ENCODE measurements at regions not wholly inside any gene's neighbourhood (a gene's known extent, or its start where the extent isn't known, plus 50 kb on each side); places are given as distances from the start of the nearest gene placed in this dataset.

GRCh38 chr7:119395024-119395423 lies 878.0 kb upstream of the KCND2 start:
- TF ChIP-seq ZNF114 (CRISPR knock-in tag; IDR thresholded peaks at IDR 0.05) = no peak

GRCh38 chr7:119397156-119397555 lies 875.8 kb upstream of the KCND2 start:
- Mint-ChIP-seq H3K27ac (no peak overlapping the region), H3K9me3 (no peaks in the 10 kb centered on the region), H3K36me3 (ENCODE audit: low read depth) (no peaks in the 10 kb centered on the region), H3K4me3 (no peak overlapping the region), H3K4me1 (no peaks in the 10 kb centered on the region), H3K27me3 (ENCODE audit: insufficient read depth, low read depth, poor library complexity) (no peaks in the 10 kb centered on the region)
- Histone ChIP-seq H3K4me1 (ENCODE audit: insufficient read depth) (no peaks in the 10 kb centered on the region), H3K27me3 (ENCODE audit: insufficient read depth) (no peaks in the 10 kb centered on the region), H3K36me3 (ENCODE audit: insufficient read depth) (no peaks in the 10 kb centered on the region), H3F3A (replicated peaks; ENCODE audit: low read depth) (no peaks in the 10 kb centered on the region), H3K4me2 (no peak overlapping the region), H2AFZ (no peak overlapping the region), H4K20me1 (replicated peaks; ENCODE audit: insufficient read depth) (no peaks in the 10 kb centered on the region), H3K4me3 (no peak overlapping the region), H3K9me2 (ENCODE audit: insufficient read depth) (no peaks in the 10 kb centered on the region), H3K79me2 (replicated peaks; ENCODE audit: insufficient read depth) (no peaks in the 10 kb centered on the region), H3K27ac (ENCODE audit: low read depth) (no peak overlapping the region)
- no peak for DNase-seq (ENCODE audit: low spot score)
- no peak for ATAC-seq
- no peak for TF ChIP-seq POLR2AphosphoS5 (IDR thresholded peaks at IDR 0.05; ENCODE audit: low read depth)
- no peak for TF ChIP-seq EZH2phosphoT487 (IDR thresholded peaks at IDR 0.05; ENCODE audit: unreplicated experiment)
- no peak for TF ChIP-seq ETS1 (IDR thresholded peaks at IDR 0.05)
- no peak for TF ChIP-seq CREB1 (CRISPR knock-in tag; IDR thresholded peaks at IDR 0.05; ENCODE audit: low read depth)
- no peak for TF ChIP-seq STAT1 (IDR thresholded peaks at IDR 0.05; ENCODE audit: unreplicated experiment)
- TF ChIP-seq EZH2 (IDR thresholded peaks at IDR 0.05; ENCODE audit: low read depth, unreplicated experiment) = no peak
- no peak for TF ChIP-seq ZNF331 (CRISPR knock-in tag; IDR thresholded peaks at IDR 0.05; ENCODE audit: low read depth)
- TF ChIP-seq ZNF462 (CRISPR knock-in tag; IDR thresholded peaks at IDR 0.05) = no peak
- TF ChIP-seq ZNF114 (CRISPR knock-in tag; IDR thresholded peaks at IDR 0.05) = no peak
- TF ChIP-seq JUNB (IDR thresholded peaks at IDR 0.05; ENCODE audit: unreplicated experiment) = no peak
- TF ChIP-seq REST (IDR thresholded peaks at IDR 0.05; ENCODE audit: unreplicated experiment) = no peak
- TF ChIP-seq NANOG (IDR thresholded peaks at IDR 0.05; ENCODE audit: borderline replicate concordance) = no peak

More at GRCh38 chr7:119395024-119395423, 878.0 kb upstream of the KCND2 start:
- H3K36me3 Mint-ChIP-seq (ENCODE audit: low read depth) = no peaks in the 10 kb centered on the region
- Histone ChIP-seq H3K27me3 (ENCODE audit: insufficient read depth) (no peaks in the 10 kb centered on the region), H3K79me2 (replicated peaks; ENCODE audit: insufficient read depth) (no peaks in the 10 kb centered on the region), H3K4me1 (ENCODE audit: insufficient read depth) (no peaks in the 10 kb centered on the region), H3K27ac (ENCODE audit: low read depth) (no peak overlapping the region), H3K4me2 (no peak overlapping the region), H3K36me3 (ENCODE audit: insufficient read depth) (no peaks in the 10 kb centered on the region), H3K4me3 (no peak overlapping the region), H2AFZ (no peak overlapping the region), H3K9me2 (ENCODE audit: insufficient read depth) (no peaks in the 10 kb centered on the region), H3F3A (replicated peaks; ENCODE audit: low read depth) (no peaks in the 10 kb centered on the region), H4K20me1 (replicated peaks; ENCODE audit: insufficient read depth) (no peaks in the 10 kb centered on the region)
- H3K4me1 Mint-ChIP-seq = no peaks in the 10 kb centered on the region
- no peaks in the 10 kb centered on the region for H3K9me3 Mint-ChIP-seq
- ATAC-seq (no peak), DNase-seq (ENCODE audit: low spot score) (no peak)
- H3K27me3 Mint-ChIP-seq (ENCODE audit: insufficient read depth, low read depth, poor library complexity) = no peaks in the 10 kb centered on the region
- H3K4me3 Mint-ChIP-seq = no peak overlapping the region
- H3K27ac Mint-ChIP-seq = no peak overlapping the region

Data from GM23338 (cell line).